ENCODE measurements at regions not wholly inside any gene's neighbourhood (a gene's known extent, or its start where the extent isn't known, plus 50 kb on each side); places are given as distances from the start of the nearest gene placed in this dataset.
"Not testable (repeated sequence)": the region's sequence is repeated elsewhere in the genome, so short reads cannot be mapped to it uniquely, and the experiment has no call there.

DNA sequence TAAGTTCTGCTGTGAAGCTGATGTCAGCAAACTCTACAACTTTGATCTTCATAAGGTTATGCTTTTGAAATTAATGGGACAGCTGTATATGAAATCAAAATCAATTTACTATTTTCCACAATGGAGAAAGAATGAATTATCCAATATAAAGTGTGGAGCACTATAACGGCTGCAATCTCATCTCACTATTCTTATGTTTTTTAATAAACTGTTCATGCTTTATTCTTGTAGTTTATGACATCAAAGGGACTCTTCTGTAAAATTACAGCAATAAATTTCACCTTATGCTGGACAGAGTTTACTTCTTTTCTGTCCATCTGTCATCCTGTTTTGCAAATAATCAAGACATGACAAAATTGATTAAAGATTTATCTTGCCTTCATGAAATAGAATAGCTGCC lies 192.5 kb downstream of the TECRL start:
- DNase-seq = no peak

- no peak for DNase-seq
These were observed 203.9 kb downstream of the TECRL start for GRCh38 chr4:64205376-64205775.

DNA sequence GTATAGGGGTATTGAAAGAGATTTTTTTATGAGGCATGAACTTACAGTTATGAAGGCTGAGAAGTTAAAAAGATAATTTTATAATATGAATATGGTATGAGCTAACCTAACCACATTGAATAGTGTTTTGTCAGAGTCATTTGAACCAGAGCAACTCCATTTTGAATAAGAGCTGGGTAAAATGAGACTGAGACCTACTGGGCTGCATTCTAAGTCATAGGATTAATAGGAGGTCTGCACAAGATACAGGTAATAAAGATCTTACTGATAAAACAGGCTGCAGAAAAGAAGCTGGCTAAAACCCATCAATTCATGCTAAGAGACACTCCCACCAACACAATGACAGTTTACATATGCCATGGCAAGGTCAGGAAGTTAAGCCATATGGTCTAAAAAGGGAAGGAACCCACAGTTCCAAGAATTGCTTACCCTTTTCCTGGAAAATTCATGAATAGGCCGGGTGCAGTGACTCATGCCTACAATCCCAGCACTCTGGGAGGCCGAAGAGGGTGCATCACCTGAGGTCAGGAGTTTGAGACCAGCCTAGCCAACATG lies 209.2 kb downstream of the TECRL start:
- DNase-seq = no peak

- no peak for DNase-seq
These were observed 213.7 kb downstream of the TECRL start for GRCh38 chr4:64195582-64195981.

DNA sequence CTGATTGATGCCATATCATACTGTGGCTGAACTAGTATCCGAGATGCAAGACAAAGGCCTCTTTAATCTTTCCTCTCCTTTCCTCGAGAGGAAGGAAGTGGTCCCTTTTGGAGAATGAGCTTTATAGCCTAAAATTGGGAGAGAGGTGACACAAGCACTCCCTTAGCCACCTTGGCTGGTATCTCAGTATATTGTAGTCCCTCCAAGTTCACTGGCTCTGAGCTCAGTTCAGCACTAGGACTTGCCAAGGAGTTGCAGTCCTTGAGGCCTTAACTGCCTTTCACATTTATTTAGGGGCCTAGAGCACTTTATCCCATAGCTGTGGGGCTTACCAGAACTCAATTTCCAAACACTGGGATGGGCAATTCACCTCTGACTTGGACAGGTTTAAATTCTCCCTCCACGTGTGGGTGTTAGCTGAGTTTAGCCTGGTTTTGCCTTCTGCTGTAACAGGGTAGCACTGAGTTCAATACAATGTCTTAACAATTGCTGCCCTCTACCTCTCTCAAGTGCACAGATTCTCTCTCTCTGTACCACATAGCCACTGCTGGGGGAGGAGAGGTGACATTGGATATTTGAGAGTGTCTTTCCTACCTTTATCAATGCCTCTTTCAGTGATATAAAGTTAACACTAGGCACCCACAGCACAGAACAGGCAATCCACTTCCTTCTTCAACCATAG lies 216.4 kb downstream of the TECRL start:
- no peak for DNase-seq

- DNase-seq = no peak
These were observed 234.9 kb downstream of the TECRL start for GRCh38 chr4:64174247-64174882.

DNA sequence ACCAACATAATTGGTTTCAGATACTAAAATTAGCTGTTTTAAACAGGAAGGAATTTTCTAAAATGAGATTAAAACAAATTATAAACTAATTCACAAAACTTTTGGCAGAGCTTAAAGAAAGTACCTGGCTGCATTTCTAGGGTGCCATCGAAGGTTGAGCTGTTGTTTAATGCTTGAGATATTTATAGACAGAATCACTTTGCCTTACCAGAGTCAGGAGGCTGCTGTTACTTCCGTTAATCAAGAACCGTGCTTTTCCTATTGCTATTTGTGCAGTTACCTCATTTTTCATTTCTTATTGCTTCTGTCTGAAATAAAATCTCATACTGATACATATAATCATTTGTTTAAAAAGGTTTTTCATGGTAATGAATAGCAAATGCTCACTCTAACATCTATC lies 242.9 kb downstream of the TECRL start:
- DNase-seq = no peak

- peak; percentile 71 to 76 (median 75) for DNase-seq
These were observed 250.5 kb downstream of the TECRL start for GRCh38 chr4:64158648-64159326.

GRCh38 chr4:64157397-64157796 lies 251.9 kb downstream of the TECRL start:
- no peak for DNase-seq

DNA sequence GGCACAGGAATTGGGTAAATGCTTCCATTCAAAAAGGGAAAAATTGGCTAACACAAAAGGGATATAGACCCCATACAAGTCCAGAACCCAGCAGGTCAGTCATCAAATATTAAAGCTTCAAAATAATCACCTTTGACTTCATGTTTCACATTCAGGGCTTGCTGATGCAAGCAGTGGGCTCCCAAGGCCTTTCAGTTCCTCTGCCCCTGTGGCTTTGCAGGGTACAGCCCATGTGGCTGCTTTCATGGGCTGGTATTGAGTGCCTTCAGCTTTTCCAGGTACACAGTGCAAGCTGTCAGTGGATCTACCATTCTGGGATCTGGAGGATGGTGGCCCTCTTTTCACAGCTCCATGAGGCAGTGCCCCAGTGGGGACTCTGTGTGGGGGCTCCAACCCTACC lies 253.0 kb downstream of the TECRL start:
- no peak for DNase-seq

GRCh38 chr4:64146030-64146429 lies 263.2 kb downstream of the TECRL start:
- DNase-seq = no peak

- no peak for DNase-seq
These were observed 264.3 kb downstream of the TECRL start for GRCh38 chr4:64144994-64145393.

- no peak for DNase-seq
These were observed 278.3 kb downstream of the TECRL start for GRCh38 chr4:64130907-64131306.

- no peak for DNase-seq
These were observed 283.9 kb downstream of the TECRL start for GRCh38 chr4:64125354-64125753.

- DNase-seq = no peak
These were observed 287.4 kb downstream of the TECRL start for GRCh38 chr4:64121803-64122202.

GRCh38 chr4:64105903-64106302 lies 303.3 kb downstream of the TECRL start:
- no peak for DNase-seq

- no peak for DNase-seq
These were observed 313.9 kb downstream of the TECRL start for GRCh38 chr4:64095398-64095797.

DNA sequence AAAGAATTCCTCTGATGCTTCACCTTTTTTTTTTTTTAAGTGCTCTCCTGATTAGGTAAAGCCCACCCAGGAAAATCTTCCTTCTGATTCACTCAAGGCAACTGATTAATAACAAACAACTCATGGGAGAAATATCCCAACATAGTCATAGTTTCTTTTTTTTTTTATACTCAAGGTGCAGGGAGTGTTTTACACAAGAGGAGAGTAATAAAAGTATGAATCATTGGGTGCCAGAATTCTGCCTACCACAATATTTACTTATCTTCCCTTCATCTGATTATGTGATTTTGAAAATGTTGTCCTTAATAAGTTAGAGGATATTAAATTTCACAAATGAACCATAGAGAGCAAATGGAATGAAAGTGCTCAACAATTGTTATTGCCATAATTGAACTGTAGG lies 329.9 kb downstream of the TECRL start:
- DNase-seq = no peak

DNA sequence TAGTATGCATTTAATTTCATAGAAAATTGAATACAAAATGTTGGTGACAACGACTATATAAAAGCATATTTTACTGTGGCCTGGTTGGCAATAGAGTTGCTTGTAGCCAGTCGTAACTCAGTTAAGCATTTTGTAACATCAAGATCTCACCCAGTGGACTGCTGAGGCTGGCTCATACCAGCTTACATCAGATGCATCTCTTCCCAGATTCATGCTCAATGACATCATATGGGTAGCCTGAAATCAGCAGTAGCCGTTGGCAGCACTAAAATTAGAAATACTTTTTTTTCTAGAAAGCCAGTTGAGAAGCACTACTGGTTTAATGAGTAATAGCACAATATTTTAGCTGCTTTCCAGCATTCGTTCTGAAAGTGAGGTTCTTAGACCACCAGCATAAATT lies 341.2 kb downstream of the TECRL start:
- DNase-seq = no peak

GRCh38 chr4:64062991-64063390 lies 346.3 kb downstream of the TECRL start:
- no peak for DNase-seq

DNA sequence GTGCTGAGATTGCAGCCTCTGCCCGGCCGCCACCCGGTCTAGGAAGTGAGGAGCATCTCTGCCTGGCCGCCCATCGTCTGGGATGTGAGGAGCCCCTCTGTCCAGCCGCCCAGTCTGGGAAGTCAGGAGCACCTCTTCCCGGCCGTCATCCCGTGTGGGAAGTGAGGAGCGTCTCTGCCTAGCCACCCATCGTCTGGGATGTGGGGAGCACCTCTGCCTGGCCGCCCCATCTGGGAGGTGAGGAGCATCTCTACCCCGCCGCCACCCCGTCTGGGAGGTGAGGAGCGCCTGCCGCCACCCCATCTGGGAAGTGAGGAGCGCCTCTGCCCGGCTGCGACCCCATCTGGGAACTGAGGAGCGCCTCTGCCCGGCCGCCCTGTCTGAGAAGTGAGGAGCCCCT lies 372.2 kb downstream of the TECRL start:
- DNase-seq = not testable (repeated sequence)

- no peak for DNase-seq
These were observed 386.7 kb downstream of the TECRL start for GRCh38 chr4:64022560-64022959.

- no peak for DNase-seq
These were observed 392.4 kb downstream of the TECRL start for GRCh38 chr4:64016893-64017292.

DNA sequence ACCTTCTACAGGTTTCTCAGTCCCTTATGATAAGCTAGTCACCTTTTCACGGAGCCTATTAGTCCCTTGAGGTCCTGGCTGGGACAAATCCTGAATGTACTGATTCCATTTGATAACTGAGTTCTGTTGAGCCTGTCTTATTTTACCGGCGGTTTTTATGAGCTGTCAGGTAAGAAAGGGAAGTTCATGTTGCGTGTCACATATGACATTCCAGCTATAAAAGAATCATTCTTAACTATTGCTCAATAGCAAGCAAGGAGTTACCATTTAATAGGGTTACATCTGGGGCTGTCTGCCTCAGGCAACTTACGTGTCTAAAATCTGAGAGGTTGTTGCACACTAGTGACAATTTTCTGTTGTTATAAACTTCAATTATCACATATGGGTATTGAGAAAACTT lies 394.6 kb downstream of the TECRL start:
- no peak for DNase-seq
